OCI-LY1 (cell line): ENCODE measurements at regions not wholly inside any gene's neighbourhood (a gene's known extent, or its start where the extent isn't known, plus 50 kb on each side); places are given as distances from the start of the nearest gene placed in this dataset.

Experiments
- H2AFZ ChIP-seq: fragments of 200-600 bp; sonication (generic), shearing (Covaris generic); 2 replicates; pipeline ENCODE4 v1.6.0; 2014; ENCODE audit warnings: antibody characterized with exemption, mild to moderate bottlenecking, low read length
- H3F3A ChIP-seq: fragments of 200-600 bp; sonication (generic), shearing (Covaris generic); 2 replicates; pipeline ENCODE4 v1.6.0; 2014; ENCODE audit warnings: mild to moderate bottlenecking, antibody characterized with exemption, low read length, moderate library complexity; ENCODE audit not compliant: insufficient read depth
- H3K27ac ChIP-seq: fragments of 200-600 bp; sonication (generic); 2 replicates; pipeline ENCODE4 v1.5.1; 2014; ENCODE audit warnings: low read length, mixed run types, mild to moderate bottlenecking, low read depth; ENCODE audit not compliant: poor library complexity, severe bottlenecking
- H3K27me3 ChIP-seq: fragments of 200-600 bp; sonication (generic); 2 replicates; pipeline ENCODE4 v1.6.0; 2014; ENCODE audit warnings: antibody characterized with exemption, mild to moderate bottlenecking, low read length, moderate library complexity; ENCODE audit not compliant: insufficient read depth
- H3K36me3 ChIP-seq: fragments of 200-600 bp; sonication (generic); 2 replicates; pipeline ENCODE4 v1.6.1; 2014; ENCODE audit warnings: mild to moderate bottlenecking, antibody characterized with exemption, low read length, moderate library complexity, mixed read lengths; ENCODE audit not compliant: insufficient read depth
- H3K4me1 ChIP-seq: fragments of 200-600 bp; sonication (generic); 2 replicates; pipeline ENCODE4 v1.5.1; 2014; ENCODE audit warnings: mild to moderate bottlenecking, low read length, moderate library complexity; ENCODE audit not compliant: insufficient read depth, severe bottlenecking
- H3K4me2 ChIP-seq: fragments of 200-600 bp; sonication (generic), shearing (Covaris generic); 2 replicates; pipeline ENCODE4 v1.6.1; 2014; ENCODE audit warnings: low read length
- H3K4me3 ChIP-seq: fragments of 200-600 bp; sonication (generic); 2 replicates; pipeline ENCODE4 v1.5.1; 2014; ENCODE audit warnings: low read length, low read depth, mild to moderate bottlenecking, mixed read lengths; ENCODE audit not compliant: poor library complexity, severe bottlenecking
- H3K79me2 ChIP-seq: fragments of 200-600 bp; shearing (Covaris generic); 2 replicates; pipeline ENCODE4 v1.6.1; 2016; ENCODE audit warnings: mixed run types, low read length, mixed read lengths; ENCODE audit not compliant: insufficient read depth
- H3K9ac ChIP-seq: fragments of 200-600 bp; sonication (generic), shearing (Covaris generic); 2 replicates; pipeline ENCODE4 v1.6.1; 2014; ENCODE audit warnings: mild to moderate bottlenecking, low read length, mixed read lengths
- H3K9me2 ChIP-seq: fragments of 200-600 bp; sonication (generic), shearing (Covaris generic); 2 replicates; pipeline ENCODE4 v1.6.1; 2014; ENCODE audit warnings: low read depth, mild to moderate bottlenecking, low read length, mixed read lengths
- H3K9me3 ChIP-seq: fragments of 200-600 bp; shearing (Covaris generic); 2 replicates; pipeline ENCODE4 v1.6.1; 2014; ENCODE audit warnings: low read length, mixed read lengths
- H4K20me1 ChIP-seq: fragments of 200-600 bp; sonication (generic), shearing (Covaris generic); 2 replicates; pipeline ENCODE4 v1.6.0; 2016; ENCODE audit warnings: mild to moderate bottlenecking, low read length; ENCODE audit not compliant: insufficient read depth
- EZH2 ChIP-seq: fragments of 200-600 bp; sonication (generic), shearing (Covaris generic); IDR thresholded peaks from 2 replicates; pipeline ENCODE4 v1.8.0; 2017; ENCODE audit warnings: borderline replicate concordance, mixed run types, mild to moderate bottlenecking, antibody characterized with exemption, low read length, moderate library complexity, mixed read lengths
- TF ChIP-seq, protein P1 (sequence below): fragments of 200-600 bp; sonication (generic), shearing (Covaris generic); IDR thresholded peaks from 2 replicates; pipeline ENCODE4 v1.5.1; 2017; ENCODE audit warnings: mild to moderate bottlenecking, antibody characterized with exemption, low read length, moderate library complexity, mixed read lengths

DNA sequence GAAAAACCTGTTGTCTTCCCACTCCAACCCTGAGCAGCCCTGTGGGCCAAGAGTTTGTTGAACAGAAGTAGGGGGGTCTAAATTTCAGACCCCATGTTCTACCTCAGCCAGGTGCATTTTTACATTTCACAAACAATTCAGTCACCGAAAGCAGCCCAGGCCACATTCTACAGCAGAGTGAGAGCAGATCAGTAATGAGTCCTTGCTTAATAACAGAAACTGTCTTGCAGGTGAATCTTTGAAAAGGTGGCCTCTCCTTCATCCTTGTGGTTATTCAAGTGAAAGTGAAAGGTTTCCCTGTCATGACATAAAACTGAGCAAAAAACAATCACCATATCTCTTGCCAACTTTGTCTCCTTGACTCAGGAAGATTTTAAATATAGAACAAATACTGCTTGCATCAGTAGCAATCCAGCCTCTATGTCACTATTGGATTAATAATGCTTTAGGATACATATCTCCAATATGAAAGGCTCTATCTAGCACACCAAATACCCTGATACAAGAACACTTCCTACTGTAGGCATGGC, 670.2 kb downstream of the DIAPH3 start:
- H3F3A ChIP-seq = no peaks in the 10 kb centered on the region
- H3K4me1 ChIP-seq = no peaks in the 10 kb centered on the region
- no peaks in the 10 kb centered on the region for H4K20me1 ChIP-seq
- no peaks in the 10 kb centered on the region for H3K9me3 ChIP-seq
- no peak overlapping the region for H3K4me3 ChIP-seq
- H3K9ac ChIP-seq = no peak overlapping the region
- no peak overlapping the region for H3K4me2 ChIP-seq
- no peaks in the 10 kb centered on the region for H3K27me3 ChIP-seq
- H3K36me3 ChIP-seq = no peaks in the 10 kb centered on the region
- H3K79me2 ChIP-seq = no peaks in the 10 kb centered on the region
- no peak for TF ChIP-seq EZH2
- no peak overlapping the region for H3K27ac ChIP-seq
- H3K9me2 ChIP-seq = no peaks in the 10 kb centered on the region
- no peak overlapping the region for H2AFZ ChIP-seq

DNA sequence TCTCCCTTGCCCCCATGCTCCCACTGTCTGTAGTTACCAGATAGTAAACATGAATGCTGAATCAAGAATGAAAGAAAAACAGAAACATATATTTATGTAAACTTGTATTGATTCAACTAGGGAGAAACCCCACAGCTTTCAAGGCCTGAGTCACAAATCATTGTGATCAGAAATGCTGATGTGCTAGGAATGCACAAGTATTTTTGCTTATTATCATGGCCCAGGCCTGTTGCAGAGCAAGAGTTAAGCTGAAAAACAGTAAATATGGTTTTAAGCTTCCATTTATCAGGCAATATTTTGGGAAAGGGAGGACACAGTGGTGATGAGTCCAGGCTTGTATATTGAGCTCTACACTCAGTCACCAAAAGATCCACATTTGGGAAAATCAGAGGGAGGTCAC, 669.6 kb downstream of the DIAPH3 start:
- no peak overlapping the region for H3K4me2 ChIP-seq
- no peaks in the 10 kb centered on the region for H3K9me2 ChIP-seq
- H3F3A ChIP-seq = no peaks in the 10 kb centered on the region
- no peak overlapping the region for H3K27ac ChIP-seq
- no peaks in the 10 kb centered on the region for H3K36me3 ChIP-seq
- TF ChIP-seq EZH2 = no peak
- TF ChIP-seq, protein P1, sequence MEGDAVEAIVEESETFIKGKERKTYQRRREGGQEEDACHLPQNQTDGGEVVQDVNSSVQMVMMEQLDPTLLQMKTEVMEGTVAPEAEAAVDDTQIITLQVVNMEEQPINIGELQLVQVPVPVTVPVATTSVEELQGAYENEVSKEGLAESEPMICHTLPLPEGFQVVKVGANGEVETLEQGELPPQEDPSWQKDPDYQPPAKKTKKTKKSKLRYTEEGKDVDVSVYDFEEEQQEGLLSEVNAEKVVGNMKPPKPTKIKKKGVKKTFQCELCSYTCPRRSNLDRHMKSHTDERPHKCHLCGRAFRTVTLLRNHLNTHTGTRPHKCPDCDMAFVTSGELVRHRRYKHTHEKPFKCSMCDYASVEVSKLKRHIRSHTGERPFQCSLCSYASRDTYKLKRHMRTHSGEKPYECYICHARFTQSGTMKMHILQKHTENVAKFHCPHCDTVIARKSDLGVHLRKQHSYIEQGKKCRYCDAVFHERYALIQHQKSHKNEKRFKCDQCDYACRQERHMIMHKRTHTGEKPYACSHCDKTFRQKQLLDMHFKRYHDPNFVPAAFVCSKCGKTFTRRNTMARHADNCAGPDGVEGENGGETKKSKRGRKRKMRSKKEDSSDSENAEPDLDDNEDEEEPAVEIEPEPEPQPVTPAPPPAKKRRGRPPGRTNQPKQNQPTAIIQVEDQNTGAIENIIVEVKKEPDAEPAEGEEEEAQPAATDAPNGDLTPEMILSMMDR = no peak
- H3K4me1 ChIP-seq = no peaks in the 10 kb centered on the region
- H3K27me3 ChIP-seq = no peaks in the 10 kb centered on the region
- H3K79me2 ChIP-seq = no peaks in the 10 kb centered on the region
- no peak overlapping the region for H3K9ac ChIP-seq
- H3K4me3 ChIP-seq = no peak overlapping the region
- no peaks in the 10 kb centered on the region for H3K9me3 ChIP-seq
- H4K20me1 ChIP-seq = no peaks in the 10 kb centered on the region
- H2AFZ ChIP-seq = no peak overlapping the region

DNA sequence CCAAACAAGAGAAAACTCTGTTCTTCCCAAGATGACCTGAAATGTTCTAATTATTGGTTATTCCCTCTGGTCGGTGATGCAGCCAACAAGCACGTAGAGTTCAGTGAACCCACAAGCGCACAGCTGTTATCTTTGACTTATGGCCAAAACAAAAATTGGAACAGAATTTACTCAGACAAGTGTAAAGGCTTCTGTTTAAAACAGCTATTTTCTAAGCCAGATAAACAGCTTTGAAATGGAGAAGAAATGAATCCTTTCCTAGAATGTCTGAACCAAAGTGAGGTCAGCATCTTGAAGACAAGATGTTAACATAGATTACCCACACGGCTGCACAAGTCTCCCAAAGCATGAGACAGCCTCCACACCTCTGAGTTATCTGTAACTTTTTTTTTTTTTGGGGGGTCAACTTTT, 669.2 kb downstream of the DIAPH3 start:
- Histone ChIP-seq H2AFZ (no peak overlapping the region), H3K4me3 (no peak overlapping the region), H4K20me1 (no peaks in the 10 kb centered on the region), H3K27ac (no peak overlapping the region), H3K27me3 (no peaks in the 10 kb centered on the region), H3K9me2 (no peaks in the 10 kb centered on the region), H3K4me2 (no peak overlapping the region), H3K36me3 (no peaks in the 10 kb centered on the region), H3F3A (no peaks in the 10 kb centered on the region), H3K9me3 (no peaks in the 10 kb centered on the region), H3K79me2 (no peaks in the 10 kb centered on the region), H3K4me1 (no peaks in the 10 kb centered on the region), H3K9ac (no peak overlapping the region)
- TF ChIP-seq EZH2 = no peak
- TF ChIP-seq, protein P1 = no peak

DNA sequence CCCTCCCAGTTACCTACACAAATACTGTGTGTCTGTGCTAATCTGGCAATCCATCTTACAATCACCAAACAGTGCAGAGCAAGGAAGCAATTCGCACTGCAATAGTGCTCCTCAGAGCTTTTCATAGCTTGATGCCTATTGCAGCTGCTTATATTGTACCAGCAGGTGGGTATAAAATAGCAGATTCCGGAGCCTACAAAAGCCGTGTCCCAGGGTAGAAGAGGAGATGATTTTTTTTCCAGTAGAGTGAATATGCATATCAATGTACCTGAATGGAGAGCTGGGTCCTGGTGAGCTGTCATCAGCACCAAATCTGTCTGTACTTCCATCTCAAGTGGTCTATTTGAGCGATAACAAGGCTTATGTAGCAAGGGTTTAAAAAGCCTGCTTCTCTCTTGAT, 668.4 kb downstream of the DIAPH3 start:
- Histone ChIP-seq H3K36me3 (no peaks in the 10 kb centered on the region), H3K9me3 (no peaks in the 10 kb centered on the region), H3K4me3 (no peak overlapping the region), H3K4me1 (no peaks in the 10 kb centered on the region), H3K27me3 (no peaks in the 10 kb centered on the region), H3F3A (no peaks in the 10 kb centered on the region), H3K9me2 (no peaks in the 10 kb centered on the region), H3K27ac (no peak overlapping the region), H3K9ac (no peak overlapping the region), H2AFZ (no peak overlapping the region), H4K20me1 (no peaks in the 10 kb centered on the region), H3K79me2 (no peaks in the 10 kb centered on the region), H3K4me2 (no peak overlapping the region)
- TF ChIP-seq, protein P1 = no peak
- no peak for TF ChIP-seq EZH2
